ENCODE measurements at regions not wholly inside any gene's neighbourhood (a gene's known extent, or its start where the extent isn't known, plus 50 kb on each side); places are given as distances from the start of the nearest gene placed in this dataset.
A peak's percentile ranks its signal among the peaks of the same experiment; 100 is the strongest.

DNA sequence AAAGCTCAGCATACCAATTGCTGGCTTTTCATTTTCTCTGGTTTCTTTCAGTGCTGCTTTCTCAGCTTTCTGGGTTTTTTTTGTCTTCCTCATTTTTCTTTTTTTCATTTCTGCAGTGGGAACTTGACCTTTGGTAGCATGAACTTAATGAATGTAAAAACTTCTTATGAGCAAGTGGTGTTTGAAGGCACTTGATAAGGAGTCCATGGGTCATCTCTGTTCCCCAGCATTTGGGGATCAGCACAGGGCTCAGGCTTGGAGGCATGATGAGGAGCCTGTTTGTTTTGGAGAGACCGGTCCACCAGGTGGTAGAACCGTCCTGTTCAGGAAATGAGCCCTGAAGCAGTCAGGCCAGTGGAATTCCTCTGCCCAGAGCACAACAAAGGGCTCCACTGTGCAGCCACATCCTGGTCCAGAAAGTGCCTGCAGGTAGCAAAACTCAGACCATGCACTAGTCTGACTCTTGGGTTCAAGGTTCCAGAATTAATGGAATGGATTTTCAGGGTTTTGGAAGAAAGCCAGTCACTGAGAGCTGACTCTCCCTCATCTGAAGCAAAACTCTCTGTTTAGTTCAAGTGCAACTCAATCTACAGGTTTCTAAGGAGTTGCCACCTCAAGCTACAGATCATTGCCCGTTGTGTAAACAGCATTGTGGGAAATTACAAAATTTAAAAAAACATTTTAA, 52.3 kb upstream of the ADGRF1 start (continued):
- TF ChIP-seq MZF1 (CRISPR knock-in tag; IDR thresholded peaks at IDR 0.05; ENCODE audit: borderline replicate concordance) (peak; percentile 100), TARDBP (CRISPR knock-in tag; IDR thresholded peaks at IDR 0.05) (peak; percentile 81), ADNP (CRISPR knock-in tag; IDR thresholded peaks at IDR 0.05) (peak; percentile 56; the same call in 1 of the 2 replicates), SP2 (CRISPR knock-in tag; IDR thresholded peaks at IDR 0.05) (no peak), HOXA3 (CRISPR knock-in tag; IDR thresholded peaks at IDR 0.05) (peak; percentile 73), MIER3 (CRISPR knock-in tag; IDR thresholded peaks at IDR 0.05; ENCODE audit: borderline replicate concordance) (peak; percentile 72; the same call in 1 of the 2 replicates), TBX2 (CRISPR knock-in tag; IDR thresholded peaks at IDR 0.05; ENCODE audit: borderline replicate concordance) (peak; percentile 83), FOXA1 (IDR thresholded peaks at IDR 0.05) (no peak), FOXA1 (CRISPR knock-in tag; IDR thresholded peaks at IDR 0.05) (peak; percentile 88), NR2F1 (CRISPR knock-in tag; IDR thresholded peaks at IDR 0.05) (peak in 1 of 2 experiments; percentile 27; a peak in 1 of 4 replicates), KDM4B (CRISPR knock-in tag; IDR thresholded peaks at IDR 0.05) (0 out of 2 replicates have a peak, but pooled peaks have one; percentile 35), CHD4 (IDR thresholded peaks at IDR 0.05; ENCODE audit: borderline replicate concordance, low read length) (peak; percentile 70; the same call in 1 of the 2 replicates), PCBP1 (IDR thresholded peaks at IDR 0.05; ENCODE audit: borderline replicate concordance, low read depth, low read length) (no peak)
- TF ChIP-seq, protein P1, sequence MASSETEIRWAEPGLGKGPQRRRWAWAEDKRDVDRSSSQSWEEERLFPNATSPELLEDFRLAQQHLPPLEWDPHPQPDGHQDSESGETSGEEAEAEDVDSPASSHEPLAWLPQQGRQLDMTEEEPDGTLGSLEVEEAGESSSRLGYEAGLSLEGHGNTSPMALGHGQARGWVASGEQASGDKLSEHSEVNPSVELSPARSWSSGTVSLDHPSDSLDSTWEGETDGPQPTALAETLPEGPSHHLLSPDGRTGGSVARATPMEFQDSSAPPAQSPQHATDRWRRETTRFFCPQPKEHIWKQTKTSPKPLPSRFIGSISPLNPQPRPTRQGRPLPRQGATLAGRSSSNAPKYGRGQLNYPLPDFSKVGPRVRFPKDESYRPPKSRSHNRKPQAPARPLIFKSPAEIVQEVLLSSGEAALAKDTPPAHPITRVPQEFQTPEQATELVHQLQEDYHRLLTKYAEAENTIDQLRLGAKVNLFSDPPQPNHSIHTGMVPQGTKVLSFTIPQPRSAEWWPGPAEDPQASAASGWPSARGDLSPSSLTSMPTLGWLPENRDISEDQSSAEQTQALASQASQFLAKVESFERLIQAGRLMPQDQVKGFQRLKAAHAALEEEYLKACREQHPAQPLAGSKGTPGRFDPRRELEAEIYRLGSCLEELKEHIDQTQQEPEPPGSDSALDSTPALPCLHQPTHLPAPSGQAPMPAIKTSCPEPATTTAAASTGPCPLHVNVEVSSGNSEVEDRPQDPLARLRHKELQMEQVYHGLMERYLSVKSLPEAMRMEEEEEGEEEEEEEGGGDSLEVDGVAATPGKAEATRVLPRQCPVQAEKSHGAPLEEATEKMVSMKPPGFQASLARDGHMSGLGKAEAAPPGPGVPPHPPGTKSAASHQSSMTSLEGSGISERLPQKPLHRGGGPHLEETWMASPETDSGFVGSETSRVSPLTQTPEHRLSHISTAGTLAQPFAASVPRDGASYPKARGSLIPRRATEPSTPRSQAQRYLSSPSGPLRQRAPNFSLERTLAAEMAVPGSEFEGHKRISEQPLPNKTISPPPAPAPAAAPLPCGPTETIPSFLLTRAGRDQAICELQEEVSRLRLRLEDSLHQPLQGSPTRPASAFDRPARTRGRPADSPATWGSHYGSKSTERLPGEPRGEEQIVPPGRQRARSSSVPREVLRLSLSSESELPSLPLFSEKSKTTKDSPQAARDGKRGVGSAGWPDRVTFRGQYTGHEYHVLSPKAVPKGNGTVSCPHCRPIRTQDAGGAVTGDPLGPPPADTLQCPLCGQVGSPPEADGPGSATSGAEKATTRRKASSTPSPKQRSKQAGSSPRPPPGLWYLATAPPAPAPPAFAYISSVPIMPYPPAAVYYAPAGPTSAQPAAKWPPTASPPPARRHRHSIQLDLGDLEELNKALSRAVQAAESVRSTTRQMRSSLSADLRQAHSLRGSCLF (CRISPR knock-in tag; IDR thresholded peaks at IDR 0.05; ENCODE audit: borderline replicate concordance), result peak; percentile 43; the same call in 1 of the 2 replicates
- TF ChIP-seq, protein P2, sequence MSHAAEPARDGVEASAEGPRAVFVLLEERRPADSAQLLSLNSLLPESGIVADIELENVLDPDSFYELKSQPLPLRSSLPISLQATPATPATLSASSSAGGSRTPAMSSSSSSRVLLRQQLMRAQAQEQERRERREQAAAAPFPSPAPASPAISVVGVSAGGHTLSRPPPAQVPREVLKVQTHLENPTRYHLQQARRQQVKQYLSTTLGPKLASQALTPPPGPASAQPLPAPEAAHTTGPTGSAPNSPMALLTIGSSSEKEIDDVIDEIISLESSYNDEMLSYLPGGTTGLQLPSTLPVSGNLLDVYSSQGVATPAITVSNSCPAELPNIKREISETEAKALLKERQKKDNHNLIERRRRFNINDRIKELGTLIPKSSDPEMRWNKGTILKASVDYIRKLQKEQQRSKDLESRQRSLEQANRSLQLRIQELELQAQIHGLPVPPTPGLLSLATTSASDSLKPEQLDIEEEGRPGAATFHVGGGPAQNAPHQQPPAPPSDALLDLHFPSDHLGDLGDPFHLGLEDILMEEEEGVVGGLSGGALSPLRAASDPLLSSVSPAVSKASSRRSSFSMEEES (CRISPR knock-in tag; IDR thresholded peaks at IDR 0.05), result peak; percentile 76; the same call in 1 of the 2 replicates
- TF ChIP-seq, protein P3, sequence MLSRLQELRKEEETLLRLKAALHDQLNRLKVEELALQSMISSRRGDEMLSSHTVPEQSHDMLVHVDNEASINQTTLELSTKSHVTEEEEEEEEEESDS (CRISPR knock-in tag; IDR thresholded peaks at IDR 0.05; ENCODE audit: borderline replicate concordance), result no peak
- TF ChIP-seq, protein P4, sequence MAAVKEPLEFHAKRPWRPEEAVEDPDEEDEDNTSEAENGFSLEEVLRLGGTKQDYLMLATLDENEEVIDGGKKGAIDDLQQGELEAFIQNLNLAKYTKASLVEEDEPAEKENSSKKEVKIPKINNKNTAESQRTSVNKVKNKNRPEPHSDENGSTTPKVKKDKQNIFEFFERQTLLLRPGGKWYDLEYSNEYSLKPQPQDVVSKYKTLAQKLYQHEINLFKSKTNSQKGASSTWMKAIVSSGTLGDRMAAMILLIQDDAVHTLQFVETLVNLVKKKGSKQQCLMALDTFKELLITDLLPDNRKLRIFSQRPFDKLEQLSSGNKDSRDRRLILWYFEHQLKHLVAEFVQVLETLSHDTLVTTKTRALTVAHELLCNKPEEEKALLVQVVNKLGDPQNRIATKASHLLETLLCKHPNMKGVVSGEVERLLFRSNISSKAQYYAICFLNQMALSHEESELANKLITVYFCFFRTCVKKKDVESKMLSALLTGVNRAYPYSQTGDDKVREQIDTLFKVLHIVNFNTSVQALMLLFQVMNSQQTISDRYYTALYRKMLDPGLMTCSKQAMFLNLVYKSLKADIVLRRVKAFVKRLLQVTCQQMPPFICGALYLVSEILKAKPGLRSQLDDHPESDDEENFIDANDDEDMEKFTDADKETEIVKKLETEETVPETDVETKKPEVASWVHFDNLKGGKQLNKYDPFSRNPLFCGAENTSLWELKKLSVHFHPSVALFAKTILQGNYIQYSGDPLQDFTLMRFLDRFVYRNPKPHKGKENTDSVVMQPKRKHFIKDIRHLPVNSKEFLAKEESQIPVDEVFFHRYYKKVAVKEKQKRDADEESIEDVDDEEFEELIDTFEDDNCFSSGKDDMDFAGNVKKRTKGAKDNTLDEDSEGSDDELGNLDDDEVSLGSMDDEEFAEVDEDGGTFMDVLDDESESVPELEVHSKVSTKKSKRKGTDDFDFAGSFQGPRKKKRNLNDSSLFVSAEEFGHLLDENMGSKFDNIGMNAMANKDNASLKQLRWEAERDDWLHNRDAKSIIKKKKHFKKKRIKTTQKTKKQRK (IDR thresholded peaks at IDR 0.05; ENCODE audit: low read length), result no peak
- TF ChIP-seq, protein P5, sequence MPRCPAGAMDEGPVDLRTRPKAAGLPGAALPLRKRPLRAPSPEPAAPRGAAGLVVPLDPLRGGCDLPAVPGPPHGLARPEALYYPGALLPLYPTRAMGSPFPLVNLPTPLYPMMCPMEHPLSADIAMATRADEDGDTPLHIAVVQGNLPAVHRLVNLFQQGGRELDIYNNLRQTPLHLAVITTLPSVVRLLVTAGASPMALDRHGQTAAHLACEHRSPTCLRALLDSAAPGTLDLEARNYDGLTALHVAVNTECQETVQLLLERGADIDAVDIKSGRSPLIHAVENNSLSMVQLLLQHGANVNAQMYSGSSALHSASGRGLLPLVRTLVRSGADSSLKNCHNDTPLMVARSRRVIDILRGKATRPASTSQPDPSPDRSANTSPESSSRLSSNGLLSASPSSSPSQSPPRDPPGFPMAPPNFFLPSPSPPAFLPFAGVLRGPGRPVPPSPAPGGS (CRISPR knock-in tag; IDR thresholded peaks at IDR 0.05), result 0 out of 2 replicates have a peak, but pooled peaks have one; percentile 62
